HepG2 (cell line): ENCODE measurements at regions not wholly inside any gene's neighbourhood (a gene's known extent, or its start where the extent isn't known, plus 50 kb on each side); places are given as distances from the start of the nearest gene placed in this dataset.

Experiments
- ATAC-seq: fragments of 200-7000 bp; cut with Tn5 transposase; 3 replicates; pipeline ENCODE4 v1.9.1; 2020; ENCODE audit warnings: mild to moderate bottlenecking, moderate library complexity
- BruUV-seq: library from RNA; stranded (reverse); fragments of 400-500 nt; replicated peaks from 2 replicates; lab custom pipeline; 2021; lab: Mats Ljungman, UMichigan
- CTCF ChIA-PET: fragments of 300-600 bp; formaldehyde crosslinking; extraction: SDS; loops from one replicate; lab custom pipeline; 2021; ENCODE audit warnings: low total read pairs, inconsistent platforms, low intra/inter-chr PET ratio; lab: Yijun Ruan, JAX
- POLR2A ChIA-PET: fragments of 350-600 bp; sonication (Branson Sonifier 250); formaldehyde crosslinking; loops from one replicate; lab custom pipeline; 2020; ENCODE audit warnings: antibody characterized with exemption, inconsistent platforms; lab: Yijun Ruan, JAX
- DNase-seq: peaks from one replicate; pipeline ENCODE4 v3.0.0-alpha.2; 2015; ENCODE audit warnings: low spot score
- FAIRE-seq: peaks from 3 replicates; lab custom pipeline; 2011; peaks lifted over from hg19 to GRCh38; lab: Jason Lieb, UNC
- H2AFZ ChIP-seq: one replicate; pipeline ENCODE4 v1.6.1; 2011; ENCODE audit warnings: low read length, inconsistent platforms
- H3K27ac ChIP-seq: fragments of 300-600 bp; 3 replicates; pipeline ENCODE4 v1.8.0; 2011; ENCODE audit warnings: mixed run types, mild to moderate bottlenecking, mixed read lengths, low read length, inconsistent platforms; ENCODE audit not compliant: insufficient read depth; ENCODE audit errors: extremely low read length
- H3K27me3 ChIP-seq, 2 experiments: fragments of 200-600 bp in 1 of 2; 2 replicates in 1 of 2; 3 replicates in 1 of 2; pipeline versions ENCODE4 v1.6.0 to v1.8.0; 2011; ENCODE audit warnings: low read length in 2 of 2, mild to moderate bottlenecking in 2 of 2, moderate library complexity in 2 of 2, inconsistent platforms in 1 of 2; ENCODE audit not compliant: insufficient read depth in 2 of 2, control insufficient read depth in 1 of 2
- H3K36me3 ChIP-seq, 2 experiments: fragments of 200-600 bp in 1 of 2; replicated peaks in 1 of 2; 2 replicates in 1 of 2; 3 replicates in 1 of 2; pipeline versions ENCODE4 v1.5.1 to v1.8.0; 2011; ENCODE audit warnings: low read length in 2 of 2, inconsistent platforms in 1 of 2; ENCODE audit not compliant: insufficient read depth in 2 of 2, control insufficient read depth in 1 of 2
- H3K4me1 ChIP-seq: 2 replicates; pipeline ENCODE4 v1.5.1; 2012; ENCODE audit warnings: low read length, inconsistent platforms; ENCODE audit not compliant: insufficient read depth
- H3K4me2 ChIP-seq: 2 replicates; pipeline ENCODE4 v1.6.0; 2011; ENCODE audit warnings: low read depth, low read length, inconsistent platforms
- H3K4me3 ChIP-seq, 3 experiments: fragments of 200-600 bp in 1 of 3; sonication (generic), shearing (Covaris generic) in 1 of 3; replicated peaks in 1 of 3; 2 replicates each; pipeline ENCODE4 v1.5.1; 2011 to 2016; ENCODE audit warnings: low read length in 3 of 3, inconsistent platforms in 2 of 3, low read depth in 2 of 3, mild to moderate bottlenecking in 2 of 3, control low read depth in 1 of 3, mixed read lengths in 1 of 3; ENCODE audit not compliant: insufficient read depth in 1 of 3
- H3K79me2 ChIP-seq: one replicate; pipeline ENCODE4 v1.6.1; 2011; ENCODE audit warnings: low read length, inconsistent platforms; ENCODE audit not compliant: insufficient read depth
- H3K9ac ChIP-seq: 2 replicates; pipeline ENCODE4 v1.6.0; 2011; ENCODE audit warnings: mild to moderate bottlenecking, low read depth, low read length, inconsistent platforms; ENCODE audit not compliant: insufficient read depth
- H3K9me3 ChIP-seq: 2 replicates; pipeline ENCODE4 v1.5.1; 2012; ENCODE audit warnings: mild to moderate bottlenecking, low read length
- H4K20me1 ChIP-seq: 2 replicates; pipeline ENCODE4 v1.6.0; 2011; ENCODE audit warnings: inconsistent platforms, mild to moderate bottlenecking, low read length, moderate library complexity; ENCODE audit not compliant: insufficient read depth
- ADNP ChIP-seq: sonication (generic); formaldehyde crosslinking; IDR thresholded peaks from 2 replicates; pipeline ENCODE4 v1.4.0; 2020; ENCODE audit warnings: missing genetic modification reagents
- ERF ChIP-seq: IDR thresholded peaks from 2 replicates; pipeline ENCODE4 v1.6.1; 2018; ENCODE audit warnings: missing biosample characterization, missing genetic modification reagents
- HOXA5 ChIP-seq: sonication (generic); formaldehyde crosslinking; IDR thresholded peaks from 2 replicates; pipeline ENCODE4 v1.4.0; 2020; ENCODE audit warnings: missing genetic modification reagents
- KLF6 ChIP-seq: IDR thresholded peaks from 2 replicates; pipeline ENCODE4 v1.8.0; 2016; ENCODE audit warnings: missing biosample characterization, missing genetic modification reagents
- MIXL1 ChIP-seq: IDR thresholded peaks from 2 replicates; pipeline ENCODE4 v1.6.1; 2016
- NRL ChIP-seq: sonication (generic); formaldehyde crosslinking; IDR thresholded peaks from 2 replicates; pipeline ENCODE4 v1.5.0; 2020; ENCODE audit warnings: missing genetic modification reagents, mild to moderate bottlenecking, moderate library complexity, borderline replicate concordance
- RORA ChIP-seq: sonication (generic); formaldehyde crosslinking; IDR thresholded peaks from 2 replicates; pipeline ENCODE4 v1.5.0; 2020; ENCODE audit warnings: mild to moderate bottlenecking, missing genetic modification reagents, moderate library complexity
- SMARCC2 ChIP-seq: fragments of 450-650 bp; IDR thresholded peaks from 2 replicates; pipeline ENCODE4 v1.6.1; 2017; ENCODE audit warnings: antibody characterized with exemption, mild to moderate bottlenecking
- XBP1 ChIP-seq: sonication (generic); formaldehyde crosslinking; IDR thresholded peaks from 2 replicates; pipeline ENCODE4 v1.5.0; 2020; ENCODE audit warnings: missing genetic modification reagents
- ZNF17 ChIP-seq: sonication (generic); formaldehyde crosslinking; IDR thresholded peaks from 2 replicates; pipeline ENCODE4 v1.5.0; 2020; ENCODE audit warnings: mild to moderate bottlenecking, missing genetic modification reagents
- ZNF282 ChIP-seq: fragments of 450-650 bp; IDR thresholded peaks from 2 replicates; pipeline ENCODE4 v1.6.1; 2018; ENCODE audit not compliant: partially characterized antibody
- ZNF329 ChIP-seq: sonication (generic); formaldehyde crosslinking; IDR thresholded peaks from 2 replicates; pipeline ENCODE4 v1.9.0; 2021; ENCODE audit warnings: low read depth, mild to moderate bottlenecking, missing genetic modification reagents
- ZNF354B ChIP-seq: sonication (generic); formaldehyde crosslinking; IDR thresholded peaks from 2 replicates; pipeline ENCODE4 v1.8.0; 2022; ENCODE audit warnings: mild to moderate bottlenecking, missing genetic modification reagents
- ZNF496 ChIP-seq: sonication (generic); formaldehyde crosslinking; IDR thresholded peaks from 2 replicates; pipeline ENCODE4 v1.8.1; 2023; ENCODE audit warnings: mild to moderate bottlenecking, moderate library complexity, missing genetic modification reagents; ENCODE audit not compliant: insufficient replicate concordance
- ZSCAN22 ChIP-seq: sonication (generic); formaldehyde crosslinking; IDR thresholded peaks from 2 replicates; pipeline ENCODE4 v1.4.0; 2020; ENCODE audit warnings: mild to moderate bottlenecking, missing genetic modification reagents
- WGBS: methylation state at CpG from one replicate; pipeline ENCODE4 v1.1.6; 2017; ENCODE audit warnings: low lambda C conversion rate; 5-methylcytosine and 5-hydroxymethylcytosine counted together
- in situ Hi-C: cut with HindIII; loops from 2 replicates; pipeline ENCODE4 v1.10.0; 2017; ENCODE audit warnings: low pct_unique_long_range_greater_than_20kb; ENCODE audit not compliant: extremely low pct_ligation_motif_present
- intact Hi-C: fragments of 100-400 bp; cut with micrococcal nuclease; formaldehyde crosslinking; loops from one replicate; pipeline ENCODE4 v1.10.0; 2022; ENCODE audit not compliant: unreplicated experiment
- TF ChIP-seq, protein P1 (sequence below): sonication (generic); formaldehyde crosslinking; IDR thresholded peaks from 2 replicates; pipeline ENCODE4 v1.8.0; 2022; ENCODE audit warnings: missing genetic modification reagents, mild to moderate bottlenecking, borderline replicate concordance
- TF ChIP-seq, protein P2 (sequence below): sonication (generic); formaldehyde crosslinking; IDR thresholded peaks from 2 replicates; pipeline ENCODE4 v1.5.0; 2020; ENCODE audit warnings: mild to moderate bottlenecking, missing genetic modification reagents, borderline replicate concordance

DNA sequence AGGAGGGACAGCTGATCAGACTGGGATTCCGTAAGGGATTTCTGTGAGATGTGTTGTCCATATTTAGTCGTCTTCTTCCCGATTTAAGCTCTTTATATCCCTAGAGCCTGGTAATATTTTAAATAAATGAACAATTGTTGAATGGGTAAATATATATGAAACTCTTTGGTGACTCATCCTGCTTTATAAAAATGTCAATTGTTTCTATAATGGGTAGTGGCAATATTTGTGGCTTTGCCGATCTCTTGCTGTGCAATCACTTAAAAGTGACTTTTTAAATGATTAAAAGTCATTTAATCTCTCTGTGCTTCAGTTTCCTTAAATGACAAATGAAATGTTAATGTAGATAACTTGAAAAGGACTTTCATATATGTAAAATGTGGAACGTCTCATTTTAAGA is 339.2 kb downstream of the RNF144A start:
- in situ Hi-C loops, result no loop called here
- BruUV-seq, result no TSS peak
- no peak overlapping the region for H3K27ac ChIP-seq
- intact Hi-C loops, result no loop called here
- no peak overlapping the region for H3K4me3 ChIP-seq
- H3K36me3 ChIP-seq, result no peaks in the 10 kb centered on the region
- ATAC-seq (no peak), DNase-seq (no peak), FAIRE-seq (no peak)
- H3K9ac ChIP-seq, result no peak overlapping the region
- WGBS, result 33% methylated on average over 5 of the region's 5 CpGs
- ChIA-PET CTCF (no interaction called here), POLR2A (no interaction called here)
- no peaks in the 10 kb centered on the region for H3K9me3 ChIP-seq
- no peaks in the 10 kb centered on the region for H3K79me2 ChIP-seq
- no peaks in the 10 kb centered on the region for H3K4me1 ChIP-seq
- no peaks in the 10 kb centered on the region for H4K20me1 ChIP-seq
- H3K4me2 ChIP-seq, result no peak overlapping the region
- no peak overlapping the region for H2AFZ ChIP-seq
- H3K27me3 ChIP-seq, result peaks cover 0 to 4% of the 10 kb centered on the region in 2 experiments; a peak in 1 of 5 replicates
- TF ChIP-seq ZNF17 (CRISPR knock-in tag) (no peak), RORA (no peak), ERF (CRISPR knock-in tag) (no peak)
- TF ChIP-seq, protein P1, sequence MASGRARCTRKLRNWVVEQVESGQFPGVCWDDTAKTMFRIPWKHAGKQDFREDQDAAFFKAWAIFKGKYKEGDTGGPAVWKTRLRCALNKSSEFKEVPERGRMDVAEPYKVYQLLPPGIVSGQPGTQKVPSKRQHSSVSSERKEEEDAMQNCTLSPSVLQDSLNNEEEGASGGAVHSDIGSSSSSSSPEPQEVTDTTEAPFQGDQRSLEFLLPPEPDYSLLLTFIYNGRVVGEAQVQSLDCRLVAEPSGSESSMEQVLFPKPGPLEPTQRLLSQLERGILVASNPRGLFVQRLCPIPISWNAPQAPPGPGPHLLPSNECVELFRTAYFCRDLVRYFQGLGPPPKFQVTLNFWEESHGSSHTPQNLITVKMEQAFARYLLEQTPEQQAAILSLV (CRISPR knock-in tag), result no peak
- TF ChIP-seq, protein P2, sequence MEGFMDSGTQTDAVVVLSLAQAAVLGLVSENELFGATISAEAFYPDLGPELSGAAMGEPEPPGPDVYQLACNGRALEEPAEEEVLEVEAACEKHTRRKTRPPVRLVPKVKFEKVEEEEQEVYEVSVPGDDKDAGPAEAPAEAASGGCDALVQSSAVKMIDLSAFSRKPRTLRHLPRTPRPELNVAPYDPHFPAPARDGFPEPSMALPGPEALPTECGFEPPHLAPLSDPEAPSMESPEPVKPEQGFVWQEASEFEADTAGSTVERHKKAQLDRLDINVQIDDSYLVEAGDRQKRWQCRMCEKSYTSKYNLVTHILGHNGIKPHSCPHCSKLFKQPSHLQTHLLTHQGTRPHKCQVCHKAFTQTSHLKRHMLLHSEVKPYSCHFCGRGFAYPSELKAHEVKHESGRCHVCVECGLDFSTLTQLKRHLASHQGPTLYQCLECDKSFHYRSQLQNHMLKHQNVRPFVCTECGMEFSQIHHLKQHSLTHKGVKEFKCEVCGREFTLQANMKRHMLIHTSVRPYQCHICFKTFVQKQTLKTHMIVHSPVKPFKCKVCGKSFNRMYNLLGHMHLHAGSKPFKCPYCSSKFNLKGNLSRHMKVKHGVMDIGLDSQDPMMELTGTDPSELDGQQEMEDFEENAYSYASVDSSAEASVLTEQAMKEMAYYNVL, result no peak

DNA sequence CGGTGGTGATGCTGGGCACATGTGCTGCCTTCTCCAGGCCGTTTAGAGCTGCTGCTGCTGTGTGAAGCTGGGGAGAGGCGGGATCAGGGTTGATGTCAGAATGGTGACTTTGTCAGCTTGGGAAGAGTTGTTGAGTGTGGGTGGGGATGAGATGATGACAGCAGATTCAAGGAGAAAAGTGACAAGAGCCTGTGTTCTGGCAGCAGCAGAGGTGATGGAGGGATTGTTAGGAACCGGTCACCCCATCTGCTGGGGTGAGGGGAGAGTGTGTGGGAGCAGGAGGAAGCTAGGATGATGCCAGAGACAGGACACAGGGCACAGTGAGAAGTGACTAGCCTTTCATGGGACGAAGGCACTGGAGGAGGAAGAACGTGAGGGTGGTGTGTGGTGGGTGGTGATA is 345.5 kb downstream of the RNF144A start:
- no peaks in the 10 kb centered on the region for H3K4me1 ChIP-seq
- POLR2A ChIA-PET, result no interaction called here
- no peaks in the 10 kb centered on the region for H3K79me2 ChIP-seq
- BruUV-seq, result no TSS peak
- H3K4me3 ChIP-seq, result no peak overlapping the region
- H4K20me1 ChIP-seq, result no peaks in the 10 kb centered on the region
- no peak for TF ChIP-seq ADNP (CRISPR knock-in tag)
- no peak for TF ChIP-seq ZNF329 (CRISPR knock-in tag)
- no peak for TF ChIP-seq XBP1
- TF ChIP-seq ZNF496 (CRISPR knock-in tag), result no peak
- no peak for TF ChIP-seq HOXA5 (CRISPR knock-in tag)
- TF ChIP-seq MIXL1 (CRISPR knock-in tag), result no peak
- TF ChIP-seq SMARCC2, result no peak
- TF ChIP-seq ZNF354B (CRISPR knock-in tag), result no peak
- no peak for TF ChIP-seq NRL (CRISPR knock-in tag)
- TF ChIP-seq KLF6 (CRISPR knock-in tag), result no peak
- no peak for TF ChIP-seq ZSCAN22 (CRISPR knock-in tag)
- TF ChIP-seq ZNF282, result no peak
- FAIRE-seq, result no peak
- no peak overlapping the region for H3K4me2 ChIP-seq
- CTCF ChIA-PET, result no interaction called here
- intact Hi-C loops, result no loop called here
- no peak overlapping the region for H3K27ac ChIP-seq
- no peak for ATAC-seq
- in situ Hi-C loops, result no loop called here
- no peaks in the 10 kb centered on the region for H3K36me3 ChIP-seq
- no peak overlapping the region for H3K9ac ChIP-seq
- no peak for DNase-seq
- no peaks in the 10 kb centered on the region for H3K9me3 ChIP-seq
- peaks cover 0 to 14% of the 10 kb centered on the region in 2 experiments; a peak in 4 of 5 replicates for H3K27me3 ChIP-seq
- 11% methylated on average over 6 of the region's 6 CpGs for WGBS
- H2AFZ ChIP-seq, result no peak overlapping the region
